AG10803 (cell line): ENCODE measurements at regions not wholly inside any gene's neighbourhood (a gene's known extent, or its start where the extent isn't known, plus 50 kb on each side); places are given as distances from the start of the nearest gene placed in this dataset.

Source experiments
- DNase-seq: peaks from one replicate; pipeline ENCODE4 v3.0.0; 2010; ENCODE audit warnings: low read depth
- H3K4me3 ChIP-seq: 2 replicates; pipeline ENCODE4 v1.5.1; 2011; ENCODE audit warnings: mild to moderate bottlenecking, low read length, control low read depth
- TF ChIP-seq, protein P1 (sequence below): conservative IDR thresholded peaks from 2 replicates; pipeline ENCODE4 v1.5.1; 2011; ENCODE audit warnings: mild to moderate bottlenecking, low read length, control low read depth, inconsistent platforms

DNA sequence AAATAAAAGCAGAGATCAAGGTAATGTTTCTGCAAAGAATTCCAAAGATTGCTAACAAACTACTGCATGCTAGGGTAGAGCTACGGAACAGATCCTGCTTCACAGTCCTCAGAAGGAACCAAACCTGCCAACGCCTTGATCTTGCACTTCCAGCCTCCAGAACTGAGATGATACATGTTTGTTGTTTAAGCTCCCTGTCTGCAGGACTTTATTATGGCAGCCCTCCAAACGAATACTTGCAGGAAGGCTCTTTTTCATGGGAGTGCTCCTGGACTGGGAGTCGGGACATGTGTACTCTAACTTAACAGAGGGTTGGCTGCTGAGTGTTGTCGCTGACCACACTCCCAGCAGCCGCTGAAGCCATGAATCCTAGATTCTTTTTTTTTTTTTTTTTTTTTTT is 808.8 kb upstream of the EEF2KMT start:
- DNase-seq: no peak
- no peak overlapping the region for H3K4me3 ChIP-seq
- TF ChIP-seq, protein P1, sequence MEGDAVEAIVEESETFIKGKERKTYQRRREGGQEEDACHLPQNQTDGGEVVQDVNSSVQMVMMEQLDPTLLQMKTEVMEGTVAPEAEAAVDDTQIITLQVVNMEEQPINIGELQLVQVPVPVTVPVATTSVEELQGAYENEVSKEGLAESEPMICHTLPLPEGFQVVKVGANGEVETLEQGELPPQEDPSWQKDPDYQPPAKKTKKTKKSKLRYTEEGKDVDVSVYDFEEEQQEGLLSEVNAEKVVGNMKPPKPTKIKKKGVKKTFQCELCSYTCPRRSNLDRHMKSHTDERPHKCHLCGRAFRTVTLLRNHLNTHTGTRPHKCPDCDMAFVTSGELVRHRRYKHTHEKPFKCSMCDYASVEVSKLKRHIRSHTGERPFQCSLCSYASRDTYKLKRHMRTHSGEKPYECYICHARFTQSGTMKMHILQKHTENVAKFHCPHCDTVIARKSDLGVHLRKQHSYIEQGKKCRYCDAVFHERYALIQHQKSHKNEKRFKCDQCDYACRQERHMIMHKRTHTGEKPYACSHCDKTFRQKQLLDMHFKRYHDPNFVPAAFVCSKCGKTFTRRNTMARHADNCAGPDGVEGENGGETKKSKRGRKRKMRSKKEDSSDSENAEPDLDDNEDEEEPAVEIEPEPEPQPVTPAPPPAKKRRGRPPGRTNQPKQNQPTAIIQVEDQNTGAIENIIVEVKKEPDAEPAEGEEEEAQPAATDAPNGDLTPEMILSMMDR: no peak

DNA sequence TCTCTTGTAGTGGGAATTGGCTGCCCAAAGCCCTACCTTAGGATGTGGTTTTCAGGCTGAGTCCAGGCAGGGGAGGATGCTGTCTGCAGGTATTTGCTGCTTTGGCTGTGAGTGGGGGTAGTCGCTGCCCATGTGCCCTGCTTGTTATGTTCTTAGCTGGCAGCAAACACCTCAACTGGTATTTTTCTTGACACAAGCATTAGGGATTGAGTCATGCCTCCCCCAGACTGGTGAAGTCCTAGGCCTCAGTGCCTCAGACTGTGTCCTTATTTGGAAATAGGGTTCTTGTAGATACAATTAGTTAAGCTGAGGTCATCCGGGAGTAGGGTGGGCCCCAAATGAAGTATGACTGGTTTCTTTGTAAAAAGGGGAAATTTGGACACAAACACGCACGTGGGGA is 808.3 kb upstream of the EEF2KMT start:
- no peak for DNase-seq
- TF ChIP-seq, protein P1: no peak

DNA sequence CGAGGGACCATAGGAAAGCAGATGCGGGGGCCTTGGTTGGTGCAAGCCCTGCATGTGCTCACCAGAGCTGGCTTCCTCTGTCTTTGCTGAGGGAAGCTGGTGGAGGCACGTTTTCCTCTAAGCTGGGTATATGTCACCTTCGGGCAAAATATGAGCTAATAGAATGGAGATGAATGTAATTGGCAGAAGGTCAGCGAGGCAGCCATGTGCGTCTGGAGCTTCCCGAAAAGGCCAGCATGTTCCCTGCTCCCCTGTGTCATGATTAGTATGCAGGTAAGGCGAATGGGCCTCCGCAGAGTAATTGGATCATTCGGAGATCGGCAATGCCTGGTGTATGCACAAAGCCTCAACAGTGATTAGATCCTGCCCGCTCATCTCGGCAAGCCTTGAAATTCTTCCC is 806.2 kb upstream of the EEF2KMT start:
- TF ChIP-seq, protein P1: no peak
- H3K4me3 ChIP-seq: no peak overlapping the region
- DNase-seq: no peak

More for the DNA sequence above, 808.3 kb upstream of the EEF2KMT start:
- H3K4me3 ChIP-seq: no peak overlapping the region

DNA sequence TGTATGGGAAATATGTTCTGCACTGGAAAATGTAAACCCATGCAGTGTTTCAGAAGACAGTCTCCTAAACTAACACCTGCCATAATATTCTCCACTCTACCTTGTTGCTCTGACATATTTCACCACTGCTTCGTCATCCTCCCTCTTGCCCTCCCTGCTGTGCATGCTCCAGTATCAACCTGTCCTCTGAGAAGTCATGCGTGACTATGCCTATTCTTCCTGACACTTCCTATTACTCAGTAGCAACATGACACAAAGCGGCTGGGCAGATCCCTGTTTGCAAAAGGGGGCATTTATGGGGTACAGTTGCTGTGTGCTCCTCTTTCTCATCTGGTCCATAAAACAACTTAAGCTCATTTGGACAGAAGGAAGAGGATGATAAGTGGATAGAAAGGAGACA is 805.6 kb upstream of the EEF2KMT start:
- H3K4me3 ChIP-seq: no peak overlapping the region
- TF ChIP-seq, protein P1: no peak
- DNase-seq: no peak

DNA sequence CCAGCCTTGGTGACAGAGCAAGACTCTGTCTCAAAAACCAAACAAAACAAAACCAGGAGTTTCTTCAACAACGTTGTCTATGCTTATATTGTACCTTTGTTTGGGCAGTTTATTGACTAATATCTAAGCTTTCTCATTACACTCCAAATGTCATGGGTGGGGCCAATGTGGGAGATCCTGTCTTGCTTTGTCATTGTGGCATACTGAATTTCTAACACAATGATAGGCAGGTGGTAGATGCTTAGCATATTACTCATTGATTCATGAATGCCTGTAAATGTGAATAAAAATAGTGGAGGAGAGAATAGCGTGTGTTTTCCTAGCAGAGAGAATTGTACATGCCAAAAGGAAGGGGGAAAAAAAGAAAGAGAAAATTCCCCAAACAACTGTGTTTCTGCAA is 802.5 kb upstream of the EEF2KMT start:
- TF ChIP-seq, protein P1: no peak
- DNase-seq: no peak
- H3K4me3 ChIP-seq: no peak overlapping the region

DNA sequence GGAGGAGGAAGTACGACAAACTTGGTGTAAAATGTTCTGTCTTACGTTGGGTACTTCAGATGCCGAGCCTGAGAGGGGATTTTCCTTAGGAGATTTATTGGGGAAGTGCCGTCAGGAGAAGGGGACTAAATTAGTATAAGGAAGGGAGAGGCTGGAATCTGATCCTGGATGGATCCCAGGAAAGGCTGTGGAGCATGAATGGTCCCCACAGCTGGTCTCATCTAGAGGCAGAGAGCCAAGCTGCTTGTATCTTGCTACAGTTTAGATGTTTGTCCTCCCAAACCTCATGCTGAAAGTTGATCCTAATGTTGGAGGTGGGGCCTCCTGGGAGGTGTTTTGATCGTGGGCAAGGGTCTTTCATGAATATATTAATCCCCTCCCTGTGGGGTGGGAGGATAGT is 798.4 kb upstream of the EEF2KMT start:
- TF ChIP-seq, protein P1: no peak
- no peak for DNase-seq
- H3K4me3 ChIP-seq: no peak overlapping the region

DNA sequence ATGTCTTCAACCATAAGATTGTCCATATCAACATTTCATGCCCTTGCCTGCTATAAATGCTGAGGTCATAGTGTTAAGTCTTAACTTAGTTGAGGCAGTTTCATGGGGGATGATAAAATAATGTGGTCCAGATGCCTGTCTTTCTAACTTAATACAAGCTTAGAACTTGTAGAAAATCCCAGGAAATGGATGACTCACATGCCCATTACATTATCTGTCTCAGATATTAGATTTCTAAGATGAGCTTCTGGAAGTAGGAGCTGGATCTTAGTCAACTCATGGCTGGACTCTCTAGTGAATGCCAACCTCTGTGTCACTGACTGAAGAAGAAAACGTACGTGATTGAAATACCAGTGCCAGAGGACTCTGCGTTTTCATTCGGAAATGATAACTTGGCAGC is 797.5 kb upstream of the EEF2KMT start:
- no peak for DNase-seq
- TF ChIP-seq, protein P1: no peak
- no peak overlapping the region for H3K4me3 ChIP-seq
